Neural cell (in vitro differentiated cells): ENCODE measurements at regions not wholly inside any gene's neighbourhood (a gene's known extent, or its start where the extent isn't known, plus 50 kb on each side); places are given as distances from the start of the nearest gene placed in this dataset.

Experiments
- H2AFZ ChIP-seq: fragments of 200-600, 300-800 bp; sonication (generic), shearing (Covaris generic); 2 replicates; pipeline ENCODE4 v1.6.0; 2014; ENCODE audit warnings: low read depth, mild to moderate bottlenecking, antibody characterized with exemption, low read length, moderate library complexity
- H3F3A ChIP-seq: fragments of 200-600 bp; shearing (Covaris generic); 2 replicates; pipeline ENCODE4 v1.6.1; 2016; ENCODE audit warnings: mild to moderate bottlenecking, moderate library complexity, mixed read lengths, antibody characterized with exemption, low read length; ENCODE audit not compliant: insufficient read depth, poor library complexity, severe bottlenecking
- H3K27ac ChIP-seq: fragments of 200-600, 300-800 bp; sonication (generic), shearing (Covaris generic); 2 replicates; pipeline ENCODE4 v1.5.1; 2014; ENCODE audit warnings: mild to moderate bottlenecking, low read length, moderate library complexity
- H3K27me3 ChIP-seq: fragments of 300-800, 200-600 bp; sonication (generic), shearing (Covaris generic); 2 replicates; pipeline ENCODE4 v1.6.0; 2014; ENCODE audit warnings: mild to moderate bottlenecking, low read depth, low read length, moderate library complexity; ENCODE audit not compliant: insufficient read depth
- H3K36me3 ChIP-seq: fragments of 300-800, 200-600 bp; sonication (generic), shearing (Covaris generic); 2 replicates; pipeline ENCODE4 v1.5.1; 2014; ENCODE audit warnings: mild to moderate bottlenecking, antibody characterized with exemption, low read length, moderate library complexity; ENCODE audit not compliant: insufficient read depth
- H3K4me2 ChIP-seq: fragments of 300-800, 200-600 bp; sonication (generic), shearing (Covaris generic); 2 replicates; pipeline ENCODE4 v1.6.0; 2014; ENCODE audit warnings: mild to moderate bottlenecking, low read length
- H3K4me3 ChIP-seq: fragments of 300-800, 200-600 bp; sonication (generic), shearing (Covaris generic); 2 replicates; pipeline ENCODE4 v1.5.1; 2014; ENCODE audit warnings: mild to moderate bottlenecking, low read length, moderate library complexity
- H3K79me2 ChIP-seq: fragments of 200-600 bp; shearing (Covaris generic); replicated peaks from 2 replicates; pipeline ENCODE4 v1.6.0; 2014; ENCODE audit warnings: mild to moderate bottlenecking, low read length, moderate library complexity; ENCODE audit not compliant: insufficient read depth
- H3K9ac ChIP-seq: fragments of 300-800, 200-600 bp; sonication (generic), shearing (Covaris generic); 2 replicates; pipeline ENCODE4 v1.6.1; 2016; ENCODE audit warnings: mild to moderate bottlenecking, low read length, mixed read lengths
- H3K9me2 ChIP-seq: fragments of 200-600 bp; shearing (Covaris generic); 2 replicates; pipeline ENCODE4 v1.6.1; 2016; ENCODE audit warnings: mild to moderate bottlenecking, low read length, mixed read lengths; ENCODE audit not compliant: insufficient read depth
- H3K9me3 ChIP-seq: fragments of 200-600, 300-800 bp; sonication (generic), shearing (Covaris generic); 2 replicates; pipeline ENCODE4 v1.6.1; 2016; ENCODE audit warnings: mild to moderate bottlenecking, mixed run types, low read length, moderate library complexity, mixed read lengths
- H4K20me1 ChIP-seq: fragments of 200-600 bp; shearing (Covaris generic); 2 replicates; pipeline ENCODE4 v1.6.1; 2016; ENCODE audit warnings: mild to moderate bottlenecking, mixed run types; ENCODE audit not compliant: insufficient read depth
- CTCF ChIP-seq: fragments of 450-650 bp; IDR thresholded peaks from 2 replicates; pipeline ENCODE4 v1.5.1; 2014; ENCODE audit warnings: antibody characterized with exemption, mild to moderate bottlenecking, moderate library complexity; ENCODE audit not compliant: poor library complexity, severe bottlenecking
- EP300 ChIP-seq: fragments of 450-650 bp; conservative IDR thresholded peaks from 2 replicates; pipeline ENCODE4 v1.6.1; 2014; ENCODE audit warnings: antibody characterized with exemption, mild to moderate bottlenecking, moderate library complexity; ENCODE audit not compliant: poor library complexity, severe bottlenecking
- EZH2 ChIP-seq: fragments of 200-600, 300-800 bp; shearing (Covaris generic), sonication (generic); IDR thresholded peaks from 2 replicates; pipeline ENCODE4 v1.6.1; 2014; ENCODE audit warnings: antibody characterized with exemption, low read length, borderline replicate concordance, mild to moderate bottlenecking; ENCODE audit not compliant: insufficient read depth, poor library complexity, severe bottlenecking
- MXI1 ChIP-seq: fragments of 450-650 bp; conservative IDR thresholded peaks from 2 replicates; pipeline ENCODE4 v1.6.1; 2014; ENCODE audit warnings: antibody characterized with exemption, mild to moderate bottlenecking; ENCODE audit not compliant: poor library complexity, severe bottlenecking
- POLR2AphosphoS5 ChIP-seq: IDR thresholded peaks from 2 replicates; pipeline ENCODE4 v1.6.1; 2012
- RAD21 ChIP-seq: fragments of 450-650 bp; conservative IDR thresholded peaks from 2 replicates; pipeline ENCODE4 v1.6.1; 2014; ENCODE audit warnings: antibody characterized with exemption, mild to moderate bottlenecking, moderate library complexity
- REST ChIP-seq: IDR thresholded peaks from 2 replicates; pipeline ENCODE4 v1.6.1; 2012; ENCODE audit warnings: borderline replicate concordance
- SMC3 ChIP-seq: fragments of 450-650 bp; conservative IDR thresholded peaks from 2 replicates; pipeline ENCODE4 v1.6.1; 2014; ENCODE audit warnings: antibody characterized with exemption, mild to moderate bottlenecking, moderate library complexity; ENCODE audit not compliant: poor library complexity
- TAF1 ChIP-seq: IDR thresholded peaks from 2 replicates; pipeline ENCODE4 v1.6.1; 2012; ENCODE audit warnings: low read depth

GRCh38 chr13:30125422-30126073 lies 181.8 kb downstream of the KATNAL1 start:
- Histone ChIP-seq H3K9me2 (no peaks in the 10 kb centered on the region), H3K36me3 (no peaks in the 10 kb centered on the region), H4K20me1 (no peaks in the 10 kb centered on the region), H3K4me2 (no peak overlapping the region), H3K79me2 (no peaks in the 10 kb centered on the region), H3K27ac (no peak overlapping the region), H3F3A (no peaks in the 10 kb centered on the region), H3K9ac (no peak overlapping the region), H3K4me3 (no peak overlapping the region), H2AFZ (no peak overlapping the region), H3K9me3 (no peaks in the 10 kb centered on the region), H3K27me3 (no peaks in the 10 kb centered on the region)
- no peak for TF ChIP-seq SMC3
- TF ChIP-seq MXI1, result no peak
- no peak for TF ChIP-seq RAD21
- TF ChIP-seq EZH2, result no peak
- TF ChIP-seq TAF1, result no peak
- TF ChIP-seq POLR2AphosphoS5, result no peak
- no peak for TF ChIP-seq CTCF
- no peak for TF ChIP-seq EP300
- no peak for TF ChIP-seq REST

DNA sequence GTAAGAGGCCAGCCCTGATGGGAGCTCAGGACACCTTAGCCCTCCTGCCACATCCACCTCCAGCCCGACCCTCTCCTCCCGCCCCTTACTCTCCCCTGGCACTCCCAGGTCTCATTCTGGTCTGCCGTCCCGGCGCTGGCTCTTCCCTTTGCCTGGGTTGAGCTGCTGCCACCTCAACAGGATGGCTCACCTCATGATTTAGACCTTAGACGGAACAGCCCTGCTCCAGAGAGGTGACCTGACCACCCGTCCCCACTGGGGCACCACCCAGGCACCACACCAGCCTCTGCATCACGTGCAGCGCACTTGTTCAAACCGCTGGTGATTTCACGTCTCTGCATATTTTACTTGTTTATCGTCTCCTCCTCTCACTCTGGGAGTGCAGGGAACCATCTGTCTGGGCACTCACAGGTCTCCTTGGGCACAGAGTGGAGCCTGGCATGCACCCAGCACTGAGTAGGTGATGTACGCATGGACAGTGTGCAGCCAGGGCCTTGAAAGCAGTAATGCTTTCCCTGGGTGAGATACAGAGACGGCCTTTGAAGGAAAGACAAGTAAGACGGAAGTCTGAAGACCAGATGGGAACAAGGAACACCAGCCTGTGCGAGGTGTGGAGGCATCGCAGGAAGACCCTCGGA lies 183.1 kb downstream of the KATNAL1 start:
- no peak overlapping the region for H2AFZ ChIP-seq
- H3K27ac ChIP-seq, result no peak overlapping the region

More for the DNA sequence above, 183.1 kb downstream of the KATNAL1 start:
- no peaks in the 10 kb centered on the region for H3K9me2 ChIP-seq
- H3K4me2 ChIP-seq, result no peak overlapping the region
- no peaks in the 10 kb centered on the region for H3K79me2 ChIP-seq
- no peak overlapping the region for H3K9ac ChIP-seq
- H3K27me3 ChIP-seq, result no peaks in the 10 kb centered on the region
- no peaks in the 10 kb centered on the region for H4K20me1 ChIP-seq
- H3K36me3 ChIP-seq, result no peaks in the 10 kb centered on the region
- H3K4me3 ChIP-seq, result no peak overlapping the region
- no peaks in the 10 kb centered on the region for H3F3A ChIP-seq
- H3K9me3 ChIP-seq, result no peaks in the 10 kb centered on the region
- TF ChIP-seq REST (no peak), POLR2AphosphoS5 (no peak), EZH2 (no peak), EP300 (no peak), CTCF (no peak), MXI1 (no peak), SMC3 (no peak), RAD21 (no peak), TAF1 (no peak)
